HEK293 (cell line): ENCODE measurements at regions not wholly inside any gene's neighbourhood (a gene's known extent, or its start where the extent isn't known, plus 50 kb on each side); places are given as distances from the start of the nearest gene placed in this dataset.

Source experiments
- CTCF ChIA-PET: fragments of 350-600 bp; formaldehyde crosslinking; extraction: SDS; loops from one replicate; lab custom pipeline; 2021; ENCODE audit warnings: antibody characterized with exemption; lab: Yijun Ruan, JAX
- POLR2A ChIA-PET: fragments of 300-600 bp; formaldehyde crosslinking; extraction: SDS; loops from one replicate; lab custom pipeline; 2020; ENCODE audit warnings: antibody characterized with exemption, inconsistent platforms; lab: Yijun Ruan, JAX
- H3K27ac ChIP-seq: fragments of 200-500 bp; sonication (Bioruptor generic); 2 replicates; pipeline ENCODE4 v1.5.1; 2014; ENCODE audit warnings: low read depth, low read length, control low read depth, inconsistent platforms; ENCODE audit errors: extremely low read depth
- H3K36me3 ChIP-seq, 2 experiments: fragments of 200-500 bp in 1 of 2; sonication (Bioruptor generic) in 1 of 2; 1 replicate in 1 of 2; 2 replicates in 1 of 2; pipeline ENCODE4 v1.5.1; 2014 to 2017; ENCODE audit warnings: inconsistent platforms in 2 of 2, low read length in 2 of 2; ENCODE audit not compliant: control insufficient read depth in 2 of 2, insufficient read depth in 1 of 2
- H3K4me1 ChIP-seq: fragments of 200-500 bp; sonication (Bioruptor generic); 2 replicates; pipeline ENCODE4 v1.5.1; 2014; ENCODE audit warnings: mild to moderate bottlenecking, low read length, inconsistent platforms; ENCODE audit not compliant: control insufficient read depth, insufficient read depth
- H3K4me3 ChIP-seq: 2 replicates; pipeline ENCODE4 v1.5.1; 2011; ENCODE audit warnings: low read depth, mild to moderate bottlenecking, control low read depth, low read length, moderate library complexity
- H3K9me3 ChIP-seq: fragments of 200-500 bp; sonication (Bioruptor generic); 2 replicates; pipeline ENCODE4 v1.5.1; 2014; ENCODE audit warnings: low read depth, low read length, inconsistent platforms; ENCODE audit not compliant: control insufficient read depth, insufficient read depth
- ATF2 ChIP-seq: fragments of 450-650 bp; formaldehyde crosslinking; IDR thresholded peaks from 2 replicates; pipeline ENCODE4 v1.5.1; 2016; ENCODE audit warnings: missing biosample characterization, missing genetic modification characterization, low read depth
- HIC1 ChIP-seq: fragments of 450-650 bp; formaldehyde crosslinking; IDR thresholded peaks from 2 replicates; pipeline ENCODE4 v1.5.1; 2016; ENCODE audit warnings: missing biosample characterization, missing genetic modification characterization
- ZEB2 ChIP-seq: fragments of 450-650 bp; formaldehyde crosslinking; IDR thresholded peaks from 2 replicates; pipeline ENCODE4 v1.5.1; 2016; ENCODE audit warnings: missing biosample characterization, missing genetic modification characterization
- ZFP37 ChIP-seq: fragments of 450-650 bp; formaldehyde crosslinking; IDR thresholded peaks from 2 replicates; pipeline ENCODE4 v1.5.1; 2016; ENCODE audit warnings: missing biosample characterization, missing genetic modification characterization
- ZIC2 ChIP-seq: fragments of 450-650 bp; formaldehyde crosslinking; IDR thresholded peaks from 2 replicates; pipeline ENCODE4 v1.5.1; 2016; ENCODE audit warnings: missing biosample characterization, missing genetic modification characterization
- ZNF121 ChIP-seq: fragments of 450-650 bp; formaldehyde crosslinking; IDR thresholded peaks from 2 replicates; pipeline ENCODE4 v1.5.1; 2016; ENCODE audit warnings: missing biosample characterization, missing genetic modification characterization
- ZNF302 ChIP-seq: fragments of 450-650 bp; formaldehyde crosslinking; IDR thresholded peaks from 2 replicates; pipeline ENCODE4 v1.5.1; 2016; ENCODE audit warnings: missing biosample characterization, missing genetic modification characterization, low read depth
- ZNF394 ChIP-seq: fragments of 450-650 bp; formaldehyde crosslinking; IDR thresholded peaks from 2 replicates; pipeline ENCODE4 v1.5.1; 2016; ENCODE audit warnings: missing biosample characterization, missing genetic modification characterization, mild to moderate bottlenecking, moderate library complexity, borderline replicate concordance
- ZNF510 ChIP-seq: fragments of 450-650 bp; formaldehyde crosslinking; IDR thresholded peaks from 2 replicates; pipeline ENCODE4 v1.5.1; 2018; ENCODE audit warnings: mild to moderate bottlenecking, missing genetic modification characterization, missing biosample characterization; ENCODE audit not compliant: insufficient replicate concordance
- ZNF555 ChIP-seq: fragments of 450-650 bp; formaldehyde crosslinking; conservative IDR thresholded peaks from 2 replicates; pipeline ENCODE4 v1.5.1; 2017; ENCODE audit warnings: missing biosample characterization, mild to moderate bottlenecking, missing genetic modification characterization, inconsistent platforms
- ZNF580 ChIP-seq: fragments of 450-650 bp; formaldehyde crosslinking; IDR thresholded peaks from 2 replicates; pipeline ENCODE4 v1.5.1; 2016; ENCODE audit warnings: missing biosample characterization, missing genetic modification characterization
- ZNF596 ChIP-seq: fragments of 450-650 bp; IDR thresholded peaks from 2 replicates; pipeline ENCODE4 v1.5.0; 2018; ENCODE audit warnings: missing biosample characterization, mild to moderate bottlenecking, missing genetic modification characterization, moderate library complexity
- ZNF785 ChIP-seq: fragments of 450-650 bp; formaldehyde crosslinking; IDR thresholded peaks from 2 replicates; pipeline ENCODE4 v1.5.1; 2016; ENCODE audit warnings: missing biosample characterization, missing genetic modification characterization
- ZNF830 ChIP-seq: fragments of 450-650 bp; IDR thresholded peaks from 2 replicates; pipeline ENCODE4 v1.5.0; 2018; ENCODE audit warnings: missing biosample characterization, missing genetic modification characterization, low read depth, mild to moderate bottlenecking, moderate library complexity
- ZSCAN30 ChIP-seq: fragments of 450-650 bp; IDR thresholded peaks from 2 replicates; pipeline ENCODE4 v1.5.1; 2018; ENCODE audit warnings: missing biosample characterization, mild to moderate bottlenecking, missing genetic modification characterization, moderate library complexity
- TF ChIP-seq, protein P1 (sequence below): fragments of 450-650 bp; formaldehyde crosslinking; IDR thresholded peaks from 2 replicates; pipeline ENCODE4 v1.5.1; 2016; ENCODE audit warnings: missing biosample characterization, missing genetic modification characterization
- TF ChIP-seq, protein P2 (sequence below): fragments of 450-650 bp; formaldehyde crosslinking; IDR thresholded peaks from 2 replicates; pipeline ENCODE4 v1.5.1; 2016; ENCODE audit warnings: missing biosample characterization, missing genetic modification characterization

- TF ChIP-seq ATF2 (tag by site-specific recombination) (peak; percentile 95), ZNF580 (no peak), ZNF785 (no peak), HIC1 (tag by site-specific recombination) (peak; percentile 86), ZEB2 (tag by site-specific recombination) (peak; percentile 33; the same call in 1 of the 2 replicates), ZNF510 (tag by site-specific recombination) (no peak), ZNF555 (tag by site-specific recombination) (no peak), ZIC2 (tag by site-specific recombination) (no peak), ZNF394 (peak; percentile 29; the same call in 1 of the 2 replicates), ZFP37 (tag by site-specific recombination) (no peak)
- TF ChIP-seq, all 188 proteins: peak for 16
These were observed 246.7 kb downstream of the KLF6 start (continued) for GRCh38 chr10:3538291-3538655.

- Histone ChIP-seq H3K36me3 (no peaks in the 10 kb centered on the region), H3K9me3 (no peaks in the 10 kb centered on the region), H3K4me3 (no peak overlapping the region), H3K27ac (no peak overlapping the region), H3K4me1 (peaks cover 11% of the 10 kb centered on the region)
- no peak for TF ChIP-seq ZNF121 (tag by site-specific recombination)
- no peak for TF ChIP-seq ZSCAN30
- no peak for TF ChIP-seq ZNF302 (tag by site-specific recombination)
- no peak for TF ChIP-seq ZNF596 (tag by site-specific recombination)
- TF ChIP-seq, protein P1, sequence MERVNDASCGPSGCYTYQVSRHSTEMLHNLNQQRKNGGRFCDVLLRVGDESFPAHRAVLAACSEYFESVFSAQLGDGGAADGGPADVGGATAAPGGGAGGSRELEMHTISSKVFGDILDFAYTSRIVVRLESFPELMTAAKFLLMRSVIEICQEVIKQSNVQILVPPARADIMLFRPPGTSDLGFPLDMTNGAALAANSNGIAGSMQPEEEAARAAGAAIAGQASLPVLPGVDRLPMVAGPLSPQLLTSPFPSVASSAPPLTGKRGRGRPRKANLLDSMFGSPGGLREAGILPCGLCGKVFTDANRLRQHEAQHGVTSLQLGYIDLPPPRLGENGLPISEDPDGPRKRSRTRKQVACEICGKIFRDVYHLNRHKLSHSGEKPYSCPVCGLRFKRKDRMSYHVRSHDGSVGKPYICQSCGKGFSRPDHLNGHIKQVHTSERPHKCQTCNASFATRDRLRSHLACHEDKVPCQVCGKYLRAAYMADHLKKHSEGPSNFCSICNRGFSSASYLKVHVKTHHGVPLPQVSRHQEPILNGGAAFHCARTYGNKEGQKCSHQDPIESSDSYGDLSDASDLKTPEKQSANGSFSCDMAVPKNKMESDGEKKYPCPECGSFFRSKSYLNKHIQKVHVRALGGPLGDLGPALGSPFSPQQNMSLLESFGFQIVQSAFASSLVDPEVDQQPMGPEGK (tag by site-specific recombination): no peak
- peak; percentile 73 for TF ChIP-seq ATF2 (tag by site-specific recombination)
- no peak for TF ChIP-seq ZNF830 (tag by site-specific recombination)
- TF ChIP-seq, protein P2, sequence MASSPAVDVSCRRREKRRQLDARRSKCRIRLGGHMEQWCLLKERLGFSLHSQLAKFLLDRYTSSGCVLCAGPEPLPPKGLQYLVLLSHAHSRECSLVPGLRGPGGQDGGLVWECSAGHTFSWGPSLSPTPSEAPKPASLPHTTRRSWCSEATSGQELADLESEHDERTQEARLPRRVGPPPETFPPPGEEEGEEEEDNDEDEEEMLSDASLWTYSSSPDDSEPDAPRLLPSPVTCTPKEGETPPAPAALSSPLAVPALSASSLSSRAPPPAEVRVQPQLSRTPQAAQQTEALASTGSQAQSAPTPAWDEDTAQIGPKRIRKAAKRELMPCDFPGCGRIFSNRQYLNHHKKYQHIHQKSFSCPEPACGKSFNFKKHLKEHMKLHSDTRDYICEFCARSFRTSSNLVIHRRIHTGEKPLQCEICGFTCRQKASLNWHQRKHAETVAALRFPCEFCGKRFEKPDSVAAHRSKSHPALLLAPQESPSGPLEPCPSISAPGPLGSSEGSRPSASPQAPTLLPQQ (tag by site-specific recombination): no peak
- POLR2A ChIA-PET: interaction anchor here (1.0 kb wide), 1 partner anchor 12 kb away, joined by 3 read pairs; no protein-coding TSS in a partner anchor
- CTCF ChIA-PET: interaction anchor here (0.7 kb wide), 1 partner anchor 801 kb away, joined by 3 read pairs; no protein-coding TSS in a partner anchor
These were observed 247.5 kb downstream of the KLF6 start for GRCh38 chr10:3537518-3537917.
